ENCODE measurements at regions not wholly inside any gene's neighbourhood (a gene's known extent, or its start where the extent isn't known, plus 50 kb on each side); places are given as distances from the start of the nearest gene placed in this dataset.

- TF ChIP-seq, protein P1, sequence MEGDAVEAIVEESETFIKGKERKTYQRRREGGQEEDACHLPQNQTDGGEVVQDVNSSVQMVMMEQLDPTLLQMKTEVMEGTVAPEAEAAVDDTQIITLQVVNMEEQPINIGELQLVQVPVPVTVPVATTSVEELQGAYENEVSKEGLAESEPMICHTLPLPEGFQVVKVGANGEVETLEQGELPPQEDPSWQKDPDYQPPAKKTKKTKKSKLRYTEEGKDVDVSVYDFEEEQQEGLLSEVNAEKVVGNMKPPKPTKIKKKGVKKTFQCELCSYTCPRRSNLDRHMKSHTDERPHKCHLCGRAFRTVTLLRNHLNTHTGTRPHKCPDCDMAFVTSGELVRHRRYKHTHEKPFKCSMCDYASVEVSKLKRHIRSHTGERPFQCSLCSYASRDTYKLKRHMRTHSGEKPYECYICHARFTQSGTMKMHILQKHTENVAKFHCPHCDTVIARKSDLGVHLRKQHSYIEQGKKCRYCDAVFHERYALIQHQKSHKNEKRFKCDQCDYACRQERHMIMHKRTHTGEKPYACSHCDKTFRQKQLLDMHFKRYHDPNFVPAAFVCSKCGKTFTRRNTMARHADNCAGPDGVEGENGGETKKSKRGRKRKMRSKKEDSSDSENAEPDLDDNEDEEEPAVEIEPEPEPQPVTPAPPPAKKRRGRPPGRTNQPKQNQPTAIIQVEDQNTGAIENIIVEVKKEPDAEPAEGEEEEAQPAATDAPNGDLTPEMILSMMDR (IDR thresholded peaks at IDR 0.05; ENCODE audit: insufficient read depth, low read depth, low read length): no peak
- no peak for TF ChIP-seq EZH2 (IDR thresholded peaks at IDR 0.05; ENCODE audit: insufficient read depth, low read length)
Observed at GRCh38 chr5:120053841-120054240, 410.3 kb upstream of the PRR16 start.
